H1 (cell line): ENCODE measurements at regions not wholly inside any gene's neighbourhood (a gene's known extent, or its start where the extent isn't known, plus 50 kb on each side); places are given as distances from the start of the nearest gene placed in this dataset.

Experiments
- CTCF ChIA-PET: fragments of 300-600 bp; sonication (Branson Sonifier 250); formaldehyde crosslinking; loops from one replicate; lab custom pipeline; 2021; ENCODE audit not compliant: partially characterized antibody; lab: Charles Lee
- POLR2A ChIA-PET: fragments of 300-600 bp; sonication (Branson Sonifier 250); formaldehyde crosslinking; loops from one replicate; lab custom pipeline; 2021; ENCODE audit warnings: inconsistent platforms; ENCODE audit not compliant: partially characterized antibody; lab: Charles Lee
- DNase-seq, 2 experiments: peaks; one replicate each; pipeline versions ENCODE4 v3.0.0 to v3.0.0-alpha.2; 2010 to 2022; ENCODE audit warnings: low spot score in 2 of 2, low read depth in 1 of 2, mixed read lengths in 1 of 2
- FAIRE-seq: peaks from 2 replicates; lab custom pipeline; 2011; peaks lifted over from hg19 to GRCh38; lab: Jason Lieb, UNC
- H2AFZ ChIP-seq: 2 replicates; pipeline ENCODE4 v1.8.1; 2012; ENCODE audit warnings: low read length, inconsistent platforms
- H2AK5ac ChIP-seq: 2 replicates; pipeline ENCODE4 v1.6.1; 2013; ENCODE audit warnings: low read depth, low read length
- H2BK120ac ChIP-seq: replicated peaks from 2 replicates; pipeline ENCODE3; 2013; ENCODE audit warnings: low read depth, low read length, inconsistent platforms
- H2BK12ac ChIP-seq: 2 replicates; pipeline ENCODE4 v1.6.1; 2013; ENCODE audit warnings: low read depth, low read length
- H2BK15ac ChIP-seq: 2 replicates; pipeline ENCODE4 v1.6.1; 2013; ENCODE audit warnings: low read length
- H2BK20ac ChIP-seq: 2 replicates; pipeline ENCODE4 v1.6.1; 2013; ENCODE audit warnings: low read length
- H2BK5ac ChIP-seq: 2 replicates; pipeline ENCODE4 v1.6.1; 2013; ENCODE audit warnings: low read depth, low read length
- H3K14ac ChIP-seq: 2 replicates; pipeline ENCODE4 v1.6.1; 2013; ENCODE audit warnings: inconsistent platforms; ENCODE audit not compliant: insufficient read length
- H3K18ac ChIP-seq: 2 replicates; pipeline ENCODE4 v1.6.1; 2013; ENCODE audit warnings: low read length; ENCODE audit errors: extremely low read depth
- H3K23ac ChIP-seq: 2 replicates; pipeline ENCODE4 v1.6.1; 2013; ENCODE audit warnings: inconsistent platforms; ENCODE audit not compliant: insufficient read length
- H3K23me2 ChIP-seq: 2 replicates; pipeline ENCODE4 v1.6.1; 2013; ENCODE audit warnings: low read depth, low read length
- H3K27ac ChIP-seq: 2 replicates; pipeline ENCODE4 v1.6.1; 2011; ENCODE audit warnings: low read depth, low read length, inconsistent platforms
- H3K27me3 ChIP-seq, 4 experiments: replicated peaks in 1 of 4; 1 replicate in 1 of 4; 2 replicates in 3 of 4; pipeline versions ENCODE4 v1.6.1 to v1.8.1; 2011 to 2013; ENCODE audit warnings: low read length in 3 of 4, mild to moderate bottlenecking in 3 of 4, inconsistent platforms in 2 of 4, mixed read lengths in 2 of 4, moderate library complexity in 1 of 4; ENCODE audit not compliant: control insufficient read depth in 3 of 4, insufficient read depth in 3 of 4; ENCODE audit errors: extremely low read depth in 1 of 4
- H3K36me3 ChIP-seq, 4 experiments: 2 replicates each; pipeline versions ENCODE4 v1.6.1 to v1.8.1; 2011 to 2013; ENCODE audit warnings: mild to moderate bottlenecking in 4 of 4, low read length in 3 of 4, moderate library complexity in 2 of 4, control low read depth in 1 of 4, inconsistent platforms in 1 of 4; ENCODE audit not compliant: insufficient read depth in 4 of 4, control insufficient read depth in 2 of 4
- H3K4ac ChIP-seq: replicated peaks from 2 replicates; pipeline ENCODE3; 2013; ENCODE audit warnings: low read length, low read depth, mixed read lengths, inconsistent platforms; ENCODE audit not compliant: insufficient read length
- H3K4me1 ChIP-seq, 4 experiments: replicated peaks in 1 of 4; 1 replicate in 1 of 4; 2 replicates in 3 of 4; pipeline versions ENCODE4 v1.6.1 to v1.8.1; 2011 to 2013; ENCODE audit warnings: low read length in 3 of 4, inconsistent platforms in 2 of 4, mixed read lengths in 1 of 4; ENCODE audit not compliant: insufficient read depth in 4 of 4, control insufficient read depth in 3 of 4
- H3K4me2 ChIP-seq, 2 experiments: 2 replicates each; pipeline versions ENCODE4 v1.6.1 to v1.8.1; 2011 to 2013; ENCODE audit warnings: low read depth in 2 of 2, low read length in 2 of 2, control low read depth in 1 of 2, inconsistent platforms in 1 of 2, mild to moderate bottlenecking in 1 of 2; ENCODE audit not compliant: insufficient read depth in 1 of 2
- H3K4me3 ChIP-seq, 4 experiments: fragments of 200-600, 300-600 bp in 1 of 4; sonication (generic), shearing (Covaris generic), sonication (Bioruptor Twin) in 1 of 4; 2 replicates each; pipeline versions ENCODE4 v1.5.1 to v1.8.1; 2011 to 2016; ENCODE audit warnings: low read length in 4 of 4, low read depth in 3 of 4, control low read depth in 2 of 4, inconsistent platforms in 2 of 4, mild to moderate bottlenecking in 2 of 4, mixed read lengths in 1 of 4, moderate library complexity in 1 of 4; ENCODE audit not compliant: insufficient read depth in 2 of 4; ENCODE audit errors: extremely low read depth in 1 of 4
- H3K56ac ChIP-seq: replicated peaks from 2 replicates; pipeline ENCODE3; 2013; ENCODE audit warnings: low read depth, mild to moderate bottlenecking, mixed read lengths, low read length, inconsistent platforms; ENCODE audit not compliant: insufficient read length
- H3K79me1 ChIP-seq: 2 replicates; pipeline ENCODE4 v1.6.1; 2013; ENCODE audit warnings: low read depth, low read length, control low read depth
- H3K79me2 ChIP-seq, 2 experiments: 2 replicates each; pipeline versions ENCODE4 v1.6.1 to v1.8.1; 2012 to 2013; ENCODE audit warnings: low read length in 2 of 2, mild to moderate bottlenecking in 2 of 2, inconsistent platforms in 1 of 2; ENCODE audit not compliant: insufficient read depth in 2 of 2, control insufficient read depth in 1 of 2
- H3K9ac ChIP-seq, 4 experiments: replicated peaks in 1 of 4; 1 replicate in 1 of 4; 2 replicates in 3 of 4; pipeline versions ENCODE4 v1.6.1 to v1.8.1; 2011 to 2013; ENCODE audit warnings: low read depth in 3 of 4, low read length in 3 of 4, control low read depth in 2 of 4, mild to moderate bottlenecking in 2 of 4, moderate library complexity in 2 of 4, inconsistent platforms in 1 of 4; ENCODE audit errors: extremely low read depth in 1 of 4
- H3K9me3 ChIP-seq, 2 experiments: 2 replicates each; pipeline versions ENCODE4 v1.6.1 to v1.8.1; 2012 to 2013; ENCODE audit warnings: mild to moderate bottlenecking in 2 of 2, moderate library complexity in 2 of 2, control low read depth in 1 of 2, inconsistent platforms in 1 of 2, low read depth in 1 of 2, low read length in 1 of 2, mixed read lengths in 1 of 2; ENCODE audit not compliant: insufficient read depth in 2 of 2
- H4K20me1 ChIP-seq, 2 experiments: replicated peaks in 1 of 2; 2 replicates each; pipeline versions ENCODE3 to v1.8.1; 2011 to 2013; ENCODE audit warnings: inconsistent platforms in 2 of 2, low read length in 2 of 2, mild to moderate bottlenecking in 1 of 2; ENCODE audit not compliant: insufficient read depth in 2 of 2, control insufficient read depth in 1 of 2
- H4K5ac ChIP-seq: 2 replicates; pipeline ENCODE4 v1.6.1; 2013; ENCODE audit warnings: low read length, low read depth, mixed read lengths, inconsistent platforms; ENCODE audit not compliant: insufficient read length
- H4K8ac ChIP-seq: 2 replicates; pipeline ENCODE4 v1.8.0; 2013; ENCODE audit warnings: mild to moderate bottlenecking, moderate library complexity, low read length, inconsistent platforms; ENCODE audit not compliant: insufficient read depth; ENCODE audit errors: extremely low read depth
- H4K91ac ChIP-seq: replicated peaks from 2 replicates; pipeline ENCODE3; 2013; ENCODE audit warnings: low read length, mixed read lengths, inconsistent platforms; ENCODE audit not compliant: insufficient read length
- FOSL1 ChIP-seq: IDR thresholded peaks from 2 replicates; pipeline ENCODE4 v1.6.1; 2011; ENCODE audit warnings: mild to moderate bottlenecking, low read depth, low read length, moderate library complexity; ENCODE audit not compliant: insufficient read depth
- KDM1A ChIP-seq: fragments of 200-600, 300-600 bp; sonication (generic); IDR thresholded peaks from 2 replicates; pipeline ENCODE4 v1.7.1; 2016; ENCODE audit warnings: mild to moderate bottlenecking, low read length, borderline replicate concordance
- NANOG ChIP-seq: IDR thresholded peaks from 2 replicates; pipeline ENCODE4 v1.6.1; 2011; ENCODE audit warnings: low read length, low read depth, mild to moderate bottlenecking, inconsistent platforms; ENCODE audit not compliant: insufficient read depth, poor library complexity, severe bottlenecking
- RAD21 ChIP-seq, 2 experiments: IDR thresholded peaks in 1 of 2; conservative IDR thresholded peaks in 1 of 2; 2 replicates each; pipeline ENCODE4 v1.6.1; 2011; ENCODE audit warnings: low read depth in 2 of 2, low read length in 2 of 2, improper control_type of control experiment in 1 of 2, inconsistent platforms in 1 of 2, mild to moderate bottlenecking in 1 of 2, moderate library complexity in 1 of 2
- SP2 ChIP-seq: IDR thresholded peaks from 2 replicates; pipeline ENCODE4 v1.6.1; 2012; ENCODE audit warnings: mild to moderate bottlenecking, low read length, inconsistent platforms
- SUZ12 ChIP-seq: fragments of 200-600 bp; sonication (generic); IDR thresholded peaks from 2 replicates; pipeline ENCODE4 v1.6.1; 2012; ENCODE audit warnings: mild to moderate bottlenecking, inconsistent platforms, low read length, moderate library complexity, mixed read lengths
- WGBS, 2 experiments: shearing (Covaris generic) in 1 of 2; methylation state at CpG; one replicate each; pipeline versions ENCODE4 v1.1.6 to v1.1.7; 2013 to 2015; ENCODE audit warnings: low lambda C conversion rate in 2 of 2, mixed read lengths in 2 of 2, inconsistent platforms in 1 of 2, low coverage in 1 of 2, missing lambda C conversion rate in 1 of 2; ENCODE audit not compliant: insufficient replicate concordance in 2 of 2, insufficient coverage in 1 of 2, insufficient read length in 1 of 2; ENCODE audit errors: extremely low coverage in 1 of 2, missing lambda C conversion rate in 1 of 2; 5-methylcytosine and 5-hydroxymethylcytosine counted together
- TF ChIP-seq, protein P1 (sequence below): IDR thresholded peaks from 2 replicates; pipeline ENCODE4 v1.6.1; 2011; ENCODE audit warnings: low read length, improper control_type of control experiment

DNA sequence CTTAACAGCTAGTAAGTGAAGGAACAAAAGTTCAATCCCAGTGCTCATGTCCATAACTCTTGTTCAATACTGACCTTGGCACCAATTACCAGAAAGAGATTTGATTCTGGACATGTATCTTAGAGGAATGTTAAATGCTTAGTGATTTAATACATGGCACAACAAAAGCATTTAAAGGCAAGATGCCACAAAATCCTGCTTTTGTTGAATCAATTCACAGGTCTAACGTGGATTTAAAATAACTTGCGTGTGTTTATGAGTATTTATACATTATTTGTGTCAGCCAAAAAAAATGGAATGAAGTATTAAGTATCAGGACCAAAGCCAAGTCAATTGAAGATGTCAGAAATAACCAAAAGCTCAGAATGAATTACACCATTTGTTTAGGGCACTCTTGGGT is 85.4 kb upstream of the GIMD1 start:
- H3K27me3 ChIP-seq = no peaks in the 10 kb centered on the region
- no peak overlapping the region for H2BK20ac ChIP-seq
- DNase-seq (no peak), FAIRE-seq (no peak)
- no peak overlapping the region for H3K4ac ChIP-seq
- no peak overlapping the region for H3K18ac ChIP-seq
- POLR2A ChIA-PET = no interaction called here
- H2BK15ac ChIP-seq = no peak overlapping the region
- CTCF ChIA-PET = no interaction called here
- no peak overlapping the region for H4K5ac ChIP-seq
- H3K9ac ChIP-seq = no peak overlapping the region
- no peak overlapping the region for H2BK12ac ChIP-seq
- no peak overlapping the region for H3K27ac ChIP-seq
- TF ChIP-seq SP2 (no peak), FOSL1 (no peak), NANOG (no peak), RAD21 (IDR thresholded peaks at IDR 0.05 in 1 of 2, conservative IDR thresholded peaks at IDR 0.05 in 1 of 2; ENCODE audit: low read depth in 2 of 2, low read length in 2 of 2) (no peak), KDM1A (no peak), SUZ12 (no peak)
- TF ChIP-seq, protein P1, sequence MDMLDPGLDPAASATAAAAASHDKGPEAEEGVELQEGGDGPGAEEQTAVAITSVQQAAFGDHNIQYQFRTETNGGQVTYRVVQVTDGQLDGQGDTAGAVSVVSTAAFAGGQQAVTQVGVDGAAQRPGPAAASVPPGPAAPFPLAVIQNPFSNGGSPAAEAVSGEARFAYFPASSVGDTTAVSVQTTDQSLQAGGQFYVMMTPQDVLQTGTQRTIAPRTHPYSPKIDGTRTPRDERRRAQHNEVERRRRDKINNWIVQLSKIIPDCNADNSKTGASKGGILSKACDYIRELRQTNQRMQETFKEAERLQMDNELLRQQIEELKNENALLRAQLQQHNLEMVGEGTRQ = no peak
- H4K91ac ChIP-seq = no peak overlapping the region
- no peak overlapping the region for H3K14ac ChIP-seq
- no peak overlapping the region for H2BK5ac ChIP-seq
- H4K8ac ChIP-seq = no peak overlapping the region
- no peak overlapping the region for H3K4me3 ChIP-seq
- H2AFZ ChIP-seq = no peak overlapping the region
- no peaks in the 10 kb centered on the region for H3K4me1 ChIP-seq
- no peak overlapping the region for H3K56ac ChIP-seq
- H2AK5ac ChIP-seq = no peak overlapping the region
- no peaks in the 10 kb centered on the region for H3K79me2 ChIP-seq
- no peak overlapping the region for H3K4me2 ChIP-seq
- H2BK120ac ChIP-seq = no peak overlapping the region
- no peaks in the 10 kb centered on the region for H3K9me3 ChIP-seq
- WGBS, 2 experiments = 95% methylated on average over 2 of the region's 2 CpGs; no CpG with 5 or more reads in 1 of the 2 experiments
- no peaks in the 10 kb centered on the region for H3K79me1 ChIP-seq
- H4K20me1 ChIP-seq = no peaks in the 10 kb centered on the region
- H3K23me2 ChIP-seq = no peaks in the 10 kb centered on the region
- H3K36me3 ChIP-seq = no peaks in the 10 kb centered on the region
- no peak overlapping the region for H3K23ac ChIP-seq
